ENCODE measurements at regions not wholly inside any gene's neighbourhood (a gene's known extent, or its start where the extent isn't known, plus 50 kb on each side); places are given as distances from the start of the nearest gene placed in this dataset.

- no peak overlapping the region for H3K4me3 ChIP-seq (replicated peaks in 1 of 2; ENCODE audit: low read depth in 2 of 2, low read length in 2 of 2)
- TF ChIP-seq, protein P1, sequence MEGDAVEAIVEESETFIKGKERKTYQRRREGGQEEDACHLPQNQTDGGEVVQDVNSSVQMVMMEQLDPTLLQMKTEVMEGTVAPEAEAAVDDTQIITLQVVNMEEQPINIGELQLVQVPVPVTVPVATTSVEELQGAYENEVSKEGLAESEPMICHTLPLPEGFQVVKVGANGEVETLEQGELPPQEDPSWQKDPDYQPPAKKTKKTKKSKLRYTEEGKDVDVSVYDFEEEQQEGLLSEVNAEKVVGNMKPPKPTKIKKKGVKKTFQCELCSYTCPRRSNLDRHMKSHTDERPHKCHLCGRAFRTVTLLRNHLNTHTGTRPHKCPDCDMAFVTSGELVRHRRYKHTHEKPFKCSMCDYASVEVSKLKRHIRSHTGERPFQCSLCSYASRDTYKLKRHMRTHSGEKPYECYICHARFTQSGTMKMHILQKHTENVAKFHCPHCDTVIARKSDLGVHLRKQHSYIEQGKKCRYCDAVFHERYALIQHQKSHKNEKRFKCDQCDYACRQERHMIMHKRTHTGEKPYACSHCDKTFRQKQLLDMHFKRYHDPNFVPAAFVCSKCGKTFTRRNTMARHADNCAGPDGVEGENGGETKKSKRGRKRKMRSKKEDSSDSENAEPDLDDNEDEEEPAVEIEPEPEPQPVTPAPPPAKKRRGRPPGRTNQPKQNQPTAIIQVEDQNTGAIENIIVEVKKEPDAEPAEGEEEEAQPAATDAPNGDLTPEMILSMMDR (IDR thresholded peaks at IDR 0.05; ENCODE audit: low read depth, low read length), result no peak
Observed at GRCh38 chr13:33958964-33959363, 141.0 kb downstream of the RFC3 start.

GRCh38 chr13:33963134-33963533 lies 145.2 kb downstream of the RFC3 start:
- no peak for DNase-seq (ENCODE audit: low read depth in 2 of 2)
- no peak overlapping the region for H3K4me3 ChIP-seq (replicated peaks in 1 of 2; ENCODE audit: low read depth in 2 of 2, low read length in 2 of 2)
- TF ChIP-seq, protein P1 (IDR thresholded peaks at IDR 0.05; ENCODE audit: low read depth, low read length), result no peak

More at GRCh38 chr13:33958964-33959363, 141.0 kb downstream of the RFC3 start:
- no peak for DNase-seq (ENCODE audit: low read depth in 2 of 2)

GRCh38 chr13:33963895-33964294 lies 145.9 kb downstream of the RFC3 start:
- DNase-seq (ENCODE audit: low read depth in 2 of 2), result no peak
- H3K4me3 ChIP-seq (replicated peaks in 1 of 2; ENCODE audit: low read depth in 2 of 2, low read length in 2 of 2), result no peak overlapping the region
- TF ChIP-seq, protein P1 (IDR thresholded peaks at IDR 0.05; ENCODE audit: low read depth, low read length), result no peak

GRCh38 chr13:33968520-33969507 lies 150.9 kb downstream of the RFC3 start:
- no peak for DNase-seq (ENCODE audit: low read depth in 2 of 2)
- no peak overlapping the region for H3K4me3 ChIP-seq (replicated peaks in 1 of 2; ENCODE audit: low read depth in 2 of 2, low read length in 2 of 2)
- TF ChIP-seq, protein P1 (IDR thresholded peaks at IDR 0.05; ENCODE audit: low read depth, low read length), result no peak

DNA sequence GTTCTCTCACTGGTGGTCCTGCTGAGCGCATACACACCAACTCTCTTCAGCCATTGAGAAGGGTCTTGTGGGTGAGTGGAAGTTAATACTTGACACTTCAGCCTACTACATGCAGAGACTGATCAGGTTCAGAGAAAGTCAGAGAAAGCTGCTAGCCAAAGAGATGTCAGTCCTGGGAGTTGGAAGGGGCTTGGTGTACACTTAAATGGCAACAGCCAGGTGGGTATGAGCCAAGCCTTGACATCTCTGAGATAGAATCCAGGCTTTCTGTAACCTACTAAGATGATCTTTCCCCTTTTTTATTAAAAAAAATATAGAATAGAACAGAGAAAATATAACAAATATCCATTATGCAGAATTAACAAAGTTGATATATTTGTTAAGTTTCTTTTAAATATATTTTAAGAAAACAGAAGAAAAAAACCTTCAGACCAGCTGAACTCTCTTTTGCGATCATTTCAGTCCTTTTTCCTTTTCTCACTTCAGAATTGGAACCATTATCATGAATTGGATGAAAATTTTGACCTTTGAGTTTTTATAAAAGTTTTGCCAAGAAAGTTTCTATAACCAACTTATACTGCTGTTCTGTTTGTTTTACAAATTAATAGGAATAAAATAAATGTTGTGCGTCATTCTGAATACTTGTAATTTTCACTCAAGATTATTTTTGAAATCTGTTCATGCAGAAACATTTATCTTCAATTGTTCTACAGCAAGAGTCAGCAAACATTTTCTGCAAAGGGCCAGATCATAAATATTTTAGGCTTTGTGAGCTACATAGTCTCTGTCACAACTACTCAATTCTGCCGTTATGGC lies 153.0 kb downstream of the RFC3 start:
- no peak overlapping the region for H3K4me3 ChIP-seq (replicated peaks in 1 of 2; ENCODE audit: low read depth in 2 of 2, low read length in 2 of 2)
- no peak for DNase-seq (ENCODE audit: low read depth in 2 of 2)
- TF ChIP-seq, protein P1 (IDR thresholded peaks at IDR 0.05; ENCODE audit: low read depth, low read length), result no peak

- TF ChIP-seq, protein P1 (IDR thresholded peaks at IDR 0.05; ENCODE audit: low read depth, low read length), result no peak
- no peak for DNase-seq (ENCODE audit: low read depth in 2 of 2)
Observed at GRCh38 chr13:33971562-33971819, 153.5 kb downstream of the RFC3 start.

More at GRCh38 chr13:33971562-33971819, 153.5 kb downstream of the RFC3 start:
- no peak overlapping the region for H3K4me3 ChIP-seq (replicated peaks in 1 of 2; ENCODE audit: low read depth in 2 of 2, low read length in 2 of 2)

All from cardiac fibroblast (primary cell).